ENCODE measurements at regions not wholly inside any gene's neighbourhood (a gene's known extent, or its start where the extent isn't known, plus 50 kb on each side); places are given as distances from the start of the nearest gene placed in this dataset.
"Not testable (repeated sequence)": the region's sequence is repeated elsewhere in the genome, so short reads cannot be mapped to it uniquely, and the experiment has no call there.

- DNase-seq, result no peak
Measured at GRCh38 chr1:166511761-166512160, 327.5 kb upstream of the POGK start.

GRCh38 chr1:166514067-166514466, 325.2 kb upstream of the POGK start:
- no peak for DNase-seq

- no peak for DNase-seq
Measured at GRCh38 chr1:166527752-166528151, 311.5 kb upstream of the POGK start.

- no peak for DNase-seq
Measured at GRCh38 chr1:166538646-166539045, 300.6 kb upstream of the POGK start.

GRCh38 chr1:166544036-166544435, 295.2 kb upstream of the POGK start:
- no peak for DNase-seq

GRCh38 chr1:166544561-166544960, 294.7 kb upstream of the POGK start:
- no peak for DNase-seq

- DNase-seq, result no peak
Measured at GRCh38 chr1:166552706-166553105, 286.6 kb upstream of the POGK start.

- no peak for DNase-seq
Measured at GRCh38 chr1:166570954-166571353, 268.3 kb upstream of the POGK start.

GRCh38 chr1:166573199-166573598, 266.1 kb upstream of the POGK start:
- DNase-seq, result no peak

- no peak for DNase-seq
Measured at GRCh38 chr1:166579557-166580501, 259.4 kb upstream of the POGK start.

GRCh38 chr1:166588741-166589140, 250.5 kb upstream of the POGK start:
- no peak for DNase-seq

GRCh38 chr1:166590161-166590560, 249.1 kb upstream of the POGK start:
- no peak for DNase-seq

GRCh38 chr1:166594646-166595045, 244.6 kb upstream of the POGK start:
- no peak for DNase-seq

GRCh38 chr1:166597516-166597915, 241.8 kb upstream of the POGK start:
- DNase-seq, result no peak

GRCh38 chr1:166600574-166600973, 238.7 kb upstream of the POGK start:
- DNase-seq, result no peak

GRCh38 chr1:166601650-166602278, 237.5 kb upstream of the POGK start:
- no peak for DNase-seq

- DNase-seq, result not testable (repeated sequence)
Measured at GRCh38 chr1:166602801-166603200, 236.5 kb upstream of the POGK start.

- DNase-seq, result no peak
Measured at GRCh38 chr1:166603296-166603695, 236.0 kb upstream of the POGK start.

GRCh38 chr1:166605137-166605536, 234.1 kb upstream of the POGK start:
- DNase-seq, result no peak

GRCh38 chr1:166612886-166613285, 226.4 kb upstream of the POGK start:
- DNase-seq, result no peak

- DNase-seq, result no peak
Measured at GRCh38 chr1:166616206-166616605, 223.1 kb upstream of the POGK start.

GRCh38 chr1:166626711-166627110, 212.6 kb upstream of the POGK start:
- no peak for DNase-seq

- no peak for DNase-seq
Measured at GRCh38 chr1:166627558-166627957, 211.7 kb upstream of the POGK start.

GRCh38 chr1:166628259-166628658, 211.0 kb upstream of the POGK start:
- DNase-seq, result no peak

All from NCI-H1092 treated with DMSO at 0.1 percent for 48 hours (cell line).